ENCODE measurements at regions not wholly inside any gene's neighbourhood (a gene's known extent, or its start where the extent isn't known, plus 50 kb on each side); places are given as distances from the start of the nearest gene placed in this dataset.

DNA sequence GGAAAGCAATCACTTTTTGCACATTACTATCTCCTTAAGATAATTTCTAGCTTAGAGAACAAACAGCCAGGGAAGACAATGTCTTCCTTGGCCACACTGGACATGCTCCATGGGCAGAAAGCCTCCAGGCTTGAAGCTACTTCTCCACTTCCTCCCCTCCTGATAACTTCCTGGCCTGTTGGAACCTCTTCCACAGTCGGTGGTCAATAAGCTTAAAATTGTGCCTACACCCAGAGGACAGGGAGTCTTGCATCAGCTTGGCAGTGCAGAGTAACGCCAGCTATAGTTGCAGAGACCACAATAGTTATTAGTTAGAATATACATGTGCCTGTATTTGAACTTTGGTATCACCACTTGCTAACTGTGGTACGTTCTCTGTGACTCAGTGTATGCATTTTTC, 58.1 kb upstream of the ABCA1 start:
- TF ChIP-seq CTCF (IDR thresholded peaks at IDR 0.05; ENCODE audit: extremely low read depth in 1 of 2, insufficient read depth in 1 of 2, low read depth in 1 of 2, low read length in 2 of 2) (no peak), EZH2 (IDR thresholded peaks at IDR 0.05; ENCODE audit: borderline replicate concordance, low read depth, low read length, severe bottlenecking) (no peak), POLR2AphosphoS5 (IDR thresholded peaks at IDR 0.05; ENCODE audit: insufficient read depth, low read depth, low read length) (no peak), MYC (IDR thresholded peaks at IDR 0.05; ENCODE audit: low read depth, low read length) (no peak), POLR2A (IDR thresholded peaks at IDR 0.05; ENCODE audit: low read depth, low read length) (no peak), FOS (IDR thresholded peaks at IDR 0.05; ENCODE audit: borderline replicate concordance, insufficient read depth, low read length) (no peak), JUN (IDR thresholded peaks at IDR 0.05; ENCODE audit: borderline replicate concordance, insufficient read depth, insufficient read length, low read depth) (no peak)
- TF ChIP-seq, protein P1, sequence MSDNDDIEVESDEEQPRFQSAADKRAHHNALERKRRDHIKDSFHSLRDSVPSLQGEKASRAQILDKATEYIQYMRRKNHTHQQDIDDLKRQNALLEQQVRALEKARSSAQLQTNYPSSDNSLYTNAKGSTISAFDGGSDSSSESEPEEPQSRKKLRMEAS (IDR thresholded peaks at IDR 0.05; ENCODE audit: insufficient read depth, insufficient read length) = no peak

Data from endothelial cell of umbilical vein (primary cell).